NB4 (cell line): ENCODE measurements at regions not wholly inside any gene's neighbourhood (a gene's known extent, or its start where the extent isn't known, plus 50 kb on each side); places are given as distances from the start of the nearest gene placed in this dataset.

Experiments
- DNase-seq: peaks from one replicate; pipeline ENCODE4 v3.0.0; 2010; ENCODE audit warnings: low read depth
- H3K4me3 ChIP-seq: one replicate; pipeline ENCODE4 v1.5.1; 2011; ENCODE audit warnings: mild to moderate bottlenecking, low read depth, low read length, moderate library complexity
- CTCF ChIP-seq: IDR thresholded peaks from one replicate; pipeline ENCODE4 v1.5.1; 2012; ENCODE audit warnings: low read depth, low read length
- MAX ChIP-seq: IDR thresholded peaks from 2 replicates; pipeline ENCODE4 v1.6.1; 2011; ENCODE audit warnings: low read depth, low read length
- MYC ChIP-seq: IDR thresholded peaks from 2 replicates; pipeline ENCODE4 v1.6.1; 2011; ENCODE audit warnings: low read depth, low read length
- POLR2A ChIP-seq: IDR thresholded peaks from 2 replicates; pipeline ENCODE4 v1.6.1; 2011; ENCODE audit warnings: mild to moderate bottlenecking; ENCODE audit not compliant: insufficient read length; ENCODE audit errors: extremely low read depth

- no peak for TF ChIP-seq CTCF
- TF ChIP-seq MAX, result no peak
- TF ChIP-seq POLR2A, result no peak
- TF ChIP-seq MYC, result no peak
- no peak overlapping the region for H3K4me3 ChIP-seq
- DNase-seq, result no peak
Measured at GRCh38 chr1:78289603-78290002, 201.2 kb upstream of the PTGFR start.

GRCh38 chr1:78291418-78291817 lies 199.4 kb upstream of the PTGFR start:
- DNase-seq, result no peak
- no peak overlapping the region for H3K4me3 ChIP-seq
- TF ChIP-seq CTCF, result no peak
- TF ChIP-seq MAX, result no peak
- no peak for TF ChIP-seq POLR2A
- no peak for TF ChIP-seq MYC

- no peak for DNase-seq
- H3K4me3 ChIP-seq, result no peak overlapping the region
- TF ChIP-seq POLR2A, result no peak
- no peak for TF ChIP-seq CTCF
- TF ChIP-seq MYC, result no peak
- TF ChIP-seq MAX, result no peak
Measured at GRCh38 chr1:78291872-78292271, 198.9 kb upstream of the PTGFR start.

GRCh38 chr1:78292361-78292760 lies 198.4 kb upstream of the PTGFR start:
- DNase-seq, result no peak

GRCh38 chr1:78297836-78298235 lies 192.9 kb upstream of the PTGFR start:
- DNase-seq, result no peak
- TF ChIP-seq CTCF (no peak), MYC (no peak)
- no peak overlapping the region for H3K4me3 ChIP-seq

More at GRCh38 chr1:78292361-78292760, 198.4 kb upstream of the PTGFR start:
- no peak overlapping the region for H3K4me3 ChIP-seq
- TF ChIP-seq MAX (no peak), MYC (no peak), CTCF (no peak), POLR2A (no peak)

GRCh38 chr1:78298349-78298748 lies 192.4 kb upstream of the PTGFR start:
- TF ChIP-seq MAX (no peak), CTCF (no peak), POLR2A (no peak), MYC (no peak)
- DNase-seq, result no peak
- no peak overlapping the region for H3K4me3 ChIP-seq
